RPMI7951 (cell line): ENCODE measurements at regions not wholly inside any gene's neighbourhood (a gene's known extent, or its start where the extent isn't known, plus 50 kb on each side); places are given as distances from the start of the nearest gene placed in this dataset.
"Not testable (repeated sequence)": the region's sequence is repeated elsewhere in the genome, so short reads cannot be mapped to it uniquely, and the experiment has no call there.

Source experiments
- DNase-seq: peaks from one replicate; pipeline ENCODE4 v3.0.0-alpha.2; 2012; ENCODE audit warnings: low read depth

GRCh38 chr13:44302940-44303575 lies 70.6 kb upstream of the SERP2 start:
- DNase-seq, result peak; percentile 53

GRCh38 chr13:44303681-44304432 lies 69.8 kb upstream of the SERP2 start:
- peak; percentile 61 for DNase-seq

GRCh38 chr13:44304433-44304725 lies 69.2 kb upstream of the SERP2 start:
- DNase-seq, result no peak

GRCh38 chr13:44305286-44305685 lies 68.3 kb upstream of the SERP2 start:
- no peak for DNase-seq

- DNase-seq, result peak; percentile 33
Measured at GRCh38 chr13:44305917-44306370, 67.7 kb upstream of the SERP2 start.

- peak; percentile 99 for DNase-seq
Measured at GRCh38 chr13:44306371-44307192, 67.0 kb upstream of the SERP2 start.

GRCh38 chr13:44307255-44307654 lies 66.4 kb upstream of the SERP2 start:
- peak; percentile 66 for DNase-seq

GRCh38 chr13:44307844-44308243 lies 65.8 kb upstream of the SERP2 start:
- peak; percentile 42 for DNase-seq

- DNase-seq, result no peak
Measured at GRCh38 chr13:44308352-44308751, 65.3 kb upstream of the SERP2 start.

GRCh38 chr13:44309794-44310757 lies 63.5 kb upstream of the SERP2 start:
- no peak for DNase-seq

GRCh38 chr13:44311011-44311780 lies 62.4 kb upstream of the SERP2 start:
- DNase-seq, result no peak

- peak; percentile 94 for DNase-seq
Measured at GRCh38 chr13:44312131-44312530, 61.5 kb upstream of the SERP2 start.

GRCh38 chr13:44312834-44313551 lies 60.6 kb upstream of the SERP2 start:
- DNase-seq, result peak; percentile 98

GRCh38 chr13:44313674-44314073 lies 60.0 kb upstream of the SERP2 start:
- DNase-seq, result peak; percentile 98

GRCh38 chr13:44314160-44314559 lies 59.5 kb upstream of the SERP2 start:
- DNase-seq, result not testable (repeated sequence)

GRCh38 chr13:44317752-44318151 lies 55.9 kb upstream of the SERP2 start:
- DNase-seq, result no peak

- peak; percentile 93 for DNase-seq
Measured at GRCh38 chr13:44318161-44318560, 55.5 kb upstream of the SERP2 start.

- DNase-seq, result no peak
Measured at GRCh38 chr13:44320611-44321010, 53.0 kb upstream of the SERP2 start.

GRCh38 chr13:44321961-44322360 lies 51.7 kb upstream of the SERP2 start:
- DNase-seq, result no peak

GRCh38 chr13:44322928-44323327 lies 50.7 kb upstream of the SERP2 start:
- DNase-seq, result no peak
